DOHH2 (cell line): ENCODE measurements at regions not wholly inside any gene's neighbourhood (a gene's known extent, or its start where the extent isn't known, plus 50 kb on each side); places are given as distances from the start of the nearest gene placed in this dataset.

Source experiments
- H3F3A ChIP-seq: fragments of 200-600 bp; sonication (generic), shearing (Covaris generic); 2 replicates; pipeline ENCODE4 v1.6.0; 2016; ENCODE audit warnings: antibody characterized with exemption, mild to moderate bottlenecking; ENCODE audit not compliant: control insufficient read depth, insufficient read depth
- H3K27ac ChIP-seq: fragments of 200-600 bp; sonication (generic); 2 replicates; pipeline ENCODE4 v1.5.1; 2014; ENCODE audit warnings: low read depth, mild to moderate bottlenecking, low read length, moderate library complexity
- H3K27me3 ChIP-seq: fragments of 200-600 bp; sonication (generic); 2 replicates; pipeline ENCODE4 v1.6.1; 2014; ENCODE audit warnings: mild to moderate bottlenecking, low read length, mixed read lengths; ENCODE audit not compliant: control insufficient read depth
- H3K36me3 ChIP-seq: fragments of 200-600 bp; sonication (generic); 2 replicates; pipeline ENCODE4 v1.6.1; 2014; ENCODE audit warnings: mild to moderate bottlenecking, low read length, moderate library complexity, mixed read lengths; ENCODE audit not compliant: control insufficient read depth
- H3K4me1 ChIP-seq: fragments of 200-600 bp; sonication (generic); 2 replicates; pipeline ENCODE4 v1.6.1; 2014; ENCODE audit warnings: mild to moderate bottlenecking, low read length, mixed read lengths; ENCODE audit not compliant: control insufficient read depth
- H3K4me2 ChIP-seq: fragments of 200-600 bp; sonication (generic); 2 replicates; pipeline ENCODE4 v1.6.0; 2014; ENCODE audit warnings: mild to moderate bottlenecking, low read length, moderate library complexity
- H3K4me3 ChIP-seq: fragments of 200-600 bp; sonication (generic); 2 replicates; pipeline ENCODE4 v1.5.1; 2014; ENCODE audit warnings: mild to moderate bottlenecking, low read length, mixed read lengths
- H3K79me2 ChIP-seq: fragments of 200-600 bp; sonication (generic); 2 replicates; pipeline ENCODE4 v1.6.1; 2014; ENCODE audit warnings: mild to moderate bottlenecking, low read length, mixed read lengths; ENCODE audit not compliant: control insufficient read depth
- H3K9me2 ChIP-seq: fragments of 200-600 bp; sonication (generic); replicated peaks from 2 replicates; pipeline ENCODE4 v1.6.1; 2014; ENCODE audit warnings: mild to moderate bottlenecking, low read length, mixed read lengths; ENCODE audit not compliant: control insufficient read depth
- H3K9me3 ChIP-seq: fragments of 200-600 bp; sonication (generic); 2 replicates; pipeline ENCODE4 v1.6.1; 2014; ENCODE audit warnings: antibody characterized with exemption, low read length, mixed read lengths; ENCODE audit not compliant: control insufficient read depth, insufficient read depth
- H4K20me1 ChIP-seq: fragments of 200-600 bp; sonication (generic); 2 replicates; pipeline ENCODE4 v1.6.0; 2014; ENCODE audit warnings: low read depth, mild to moderate bottlenecking, antibody characterized with exemption, low read length, moderate library complexity; ENCODE audit not compliant: control insufficient read depth, insufficient read depth
- CTCF ChIP-seq: fragments of 200-600 bp; sonication (generic); IDR thresholded peaks from one replicate; pipeline ENCODE4 v1.5.1; 2014; ENCODE audit warnings: antibody characterized with exemption, mild to moderate bottlenecking, low read depth, low read length; ENCODE audit not compliant: poor library complexity, severe bottlenecking
- EZH2phosphoT487 ChIP-seq: fragments of 200-600 bp; sonication (generic); IDR thresholded peaks from 2 replicates; pipeline ENCODE4 v1.6.1; 2017; ENCODE audit warnings: borderline replicate concordance, mild to moderate bottlenecking, antibody characterized with exemption, low read length, moderate library complexity, mixed read lengths

- Histone ChIP-seq H3K27ac (no peak overlapping the region), H3K9me2 (no peaks in the 10 kb centered on the region), H3K79me2 (no peaks in the 10 kb centered on the region), H3K4me1 (no peaks in the 10 kb centered on the region), H3F3A (no peaks in the 10 kb centered on the region), H3K36me3 (no peaks in the 10 kb centered on the region), H3K9me3 (no peaks in the 10 kb centered on the region), H3K27me3 (no peaks in the 10 kb centered on the region), H4K20me1 (no peaks in the 10 kb centered on the region), H3K4me3 (no peak overlapping the region), H3K4me2 (no peak overlapping the region)
- TF ChIP-seq CTCF (no peak), EZH2phosphoT487 (no peak)
Measured at GRCh38 chr4:84171871-84172270, 327.2 kb downstream of the NKX6-1 start.

- no peak overlapping the region for H3K27ac ChIP-seq
- H3K36me3 ChIP-seq, result no peaks in the 10 kb centered on the region
- H3K9me3 ChIP-seq, result no peaks in the 10 kb centered on the region
- H3K27me3 ChIP-seq, result no peaks in the 10 kb centered on the region
- no peaks in the 10 kb centered on the region for H3K9me2 ChIP-seq
- H3K79me2 ChIP-seq, result no peaks in the 10 kb centered on the region
- TF ChIP-seq EZH2phosphoT487, result no peak
- no peak for TF ChIP-seq CTCF
- no peaks in the 10 kb centered on the region for H3F3A ChIP-seq
- H3K4me3 ChIP-seq, result no peak overlapping the region
- no peaks in the 10 kb centered on the region for H3K4me1 ChIP-seq
- H3K4me2 ChIP-seq, result no peak overlapping the region
- H4K20me1 ChIP-seq, result no peaks in the 10 kb centered on the region
Measured at GRCh38 chr4:84167564-84167963, 331.5 kb downstream of the NKX6-1 start.

- Histone ChIP-seq H3K36me3 (no peaks in the 10 kb centered on the region), H3K27me3 (no peaks in the 10 kb centered on the region), H3K9me2 (no peaks in the 10 kb centered on the region), H3K27ac (no peak overlapping the region), H3K79me2 (no peaks in the 10 kb centered on the region), H4K20me1 (no peaks in the 10 kb centered on the region), H3K4me3 (no peak overlapping the region), H3F3A (no peaks in the 10 kb centered on the region), H3K4me2 (no peak overlapping the region), H3K4me1 (no peaks in the 10 kb centered on the region), H3K9me3 (no peaks in the 10 kb centered on the region)
- TF ChIP-seq CTCF, result no peak
Measured at GRCh38 chr4:84167093-84167492, 332.0 kb downstream of the NKX6-1 start.

- no peaks in the 10 kb centered on the region for H3K4me1 ChIP-seq
- no peaks in the 10 kb centered on the region for H3K36me3 ChIP-seq
- no peaks in the 10 kb centered on the region for H3K27me3 ChIP-seq
- H3K4me3 ChIP-seq, result no peak overlapping the region
- no peaks in the 10 kb centered on the region for H3K9me3 ChIP-seq
- H3K79me2 ChIP-seq, result no peaks in the 10 kb centered on the region
- TF ChIP-seq EZH2phosphoT487 (no peak), CTCF (no peak)
- no peak overlapping the region for H3K4me2 ChIP-seq
- no peak overlapping the region for H3K27ac ChIP-seq
- no peaks in the 10 kb centered on the region for H3F3A ChIP-seq
- no peaks in the 10 kb centered on the region for H3K9me2 ChIP-seq
- no peaks in the 10 kb centered on the region for H4K20me1 ChIP-seq
Measured at GRCh38 chr4:84166486-84166885, 332.6 kb downstream of the NKX6-1 start.
